ENCODE measurements at regions not wholly inside any gene's neighbourhood (a gene's known extent, or its start where the extent isn't known, plus 50 kb on each side); places are given as distances from the start of the nearest gene placed in this dataset.
"Not testable (repeated sequence)": the region's sequence is repeated elsewhere in the genome, so short reads cannot be mapped to it uniquely, and the experiment has no call there.

GRCh38 chr2:35819033-35819432, 536.5 kb upstream of the CRIM1 start:
- no peak overlapping the region for H3K27ac ChIP-seq
- no peak for TF ChIP-seq CTCF (conservative IDR thresholded peaks at IDR 0.05)

GRCh38 chr2:35818359-35818758, 537.2 kb upstream of the CRIM1 start:
- not testable (repeated sequence) for H3K27ac ChIP-seq

- not testable (repeated sequence) for H3K27ac ChIP-seq
These were observed 541.0 kb upstream of the CRIM1 start for GRCh38 chr2:35814597-35814996.

- TF ChIP-seq CTCF (conservative IDR thresholded peaks at IDR 0.05) = no peak
- H3K27ac ChIP-seq = no peak overlapping the region
These were observed 552.5 kb upstream of the CRIM1 start for GRCh38 chr2:35803126-35803525.

- no peak for TF ChIP-seq CTCF (conservative IDR thresholded peaks at IDR 0.05)
- H3K27ac ChIP-seq = no peak overlapping the region
These were observed 560.7 kb upstream of the CRIM1 start for GRCh38 chr2:35794796-35795450.

GRCh38 chr2:35790292-35790691, 565.3 kb upstream of the CRIM1 start:
- no peak for TF ChIP-seq CTCF (conservative IDR thresholded peaks at IDR 0.05)
- no peak overlapping the region for H3K27ac ChIP-seq

- H3K27ac ChIP-seq = no peak overlapping the region
- no peak for TF ChIP-seq CTCF (conservative IDR thresholded peaks at IDR 0.05)
These were observed 567.0 kb upstream of the CRIM1 start for GRCh38 chr2:35788543-35788942.

GRCh38 chr2:35787302-35788031, 568.1 kb upstream of the CRIM1 start:
- no peak for TF ChIP-seq CTCF (conservative IDR thresholded peaks at IDR 0.05)

More at GRCh38 chr2:35787302-35788031, 568.1 kb upstream of the CRIM1 start:
- no peak overlapping the region for H3K27ac ChIP-seq

Measured in VCaP (cell line).